Hematopoietic multipotent progenitor cell treated with erythropoietin and hydrocortisone succinate and interleukin-3 and kit ligand, for 4 days (in vitro differentiated cells): ENCODE measurements at regions not wholly inside any gene's neighbourhood (a gene's known extent, or its start where the extent isn't known, plus 50 kb on each side); places are given as distances from the start of the nearest gene placed in this dataset.
"Not testable (repeated sequence)": the region's sequence is repeated elsewhere in the genome, so short reads cannot be mapped to it uniquely, and the experiment has no call there.

Source experiments
- DNase-seq: peaks from one replicate; pipeline ENCODE4 v3.0.0-alpha.2; 2015

GRCh38 chr15:67945951-67946700 lies 106.3 kb upstream of the RNU6-1 start:
- no peak for DNase-seq

GRCh38 chr15:67946701-67947100 lies 106.9 kb upstream of the RNU6-1 start:
- no peak for DNase-seq

- no peak for DNase-seq
Observed at GRCh38 chr15:67947254-67948039, 106.7 kb upstream of the PIAS1 start.

- DNase-seq, result no peak
Observed at GRCh38 chr15:67948215-67948614, 105.9 kb upstream of the PIAS1 start.

- DNase-seq, result not testable (repeated sequence)
Observed at GRCh38 chr15:67951187-67951586, 102.9 kb upstream of the PIAS1 start.

- DNase-seq, result peak; percentile 14
Observed at GRCh38 chr15:67953299-67953698, 100.8 kb upstream of the PIAS1 start.

- peak; percentile 56 for DNase-seq
Observed at GRCh38 chr15:67955252-67955651, 98.9 kb upstream of the PIAS1 start.

GRCh38 chr15:67957435-67958132 lies 96.5 kb upstream of the PIAS1 start:
- DNase-seq, result no peak

- DNase-seq, result peak; percentile 74
Observed at GRCh38 chr15:67967871-67968431, 86.2 kb upstream of the PIAS1 start.

GRCh38 chr15:67968564-67968963 lies 85.6 kb upstream of the PIAS1 start:
- DNase-seq, result no peak

- DNase-seq, result no peak
Observed at GRCh38 chr15:67968966-67969365, 85.1 kb upstream of the PIAS1 start.

- no peak for DNase-seq
Observed at GRCh38 chr15:67969892-67970291, 84.2 kb upstream of the PIAS1 start.

GRCh38 chr15:67972377-67972776 lies 81.7 kb upstream of the PIAS1 start:
- DNase-seq, result no peak

GRCh38 chr15:67973846-67974245 lies 80.3 kb upstream of the PIAS1 start:
- DNase-seq, result no peak

GRCh38 chr15:67976506-67977073 lies 77.5 kb upstream of the PIAS1 start:
- no peak for DNase-seq

GRCh38 chr15:67977414-67978089 lies 76.6 kb upstream of the PIAS1 start:
- no peak for DNase-seq

- DNase-seq, result no peak
Observed at GRCh38 chr15:67979281-67979680, 74.8 kb upstream of the PIAS1 start.

- no peak for DNase-seq
Observed at GRCh38 chr15:67980171-67980570, 73.9 kb upstream of the PIAS1 start.

- DNase-seq, result no peak
Observed at GRCh38 chr15:67980773-67981685, 73.1 kb upstream of the PIAS1 start.

GRCh38 chr15:67981848-67982247 lies 72.3 kb upstream of the PIAS1 start:
- DNase-seq, result no peak

GRCh38 chr15:67991706-67992105 lies 62.4 kb upstream of the PIAS1 start:
- no peak for DNase-seq
